SHP77 treated with DMSO at 0.1 percent for 48 hours (cell line): ENCODE measurements at regions not wholly inside any gene's neighbourhood (a gene's known extent, or its start where the extent isn't known, plus 50 kb on each side); places are given as distances from the start of the nearest gene placed in this dataset.

Experiments
- DNase-seq: peaks from one replicate; lab custom pipeline; 2025; lab: John Stamatoyannopoulos, UW

- DNase-seq = no peak
Measured at GRCh38 chr10:36700123-36700522, 425.3 kb upstream of the ANKRD30A start.

GRCh38 chr10:36692759-36693158 is 432.6 kb upstream of the ANKRD30A start:
- no peak for DNase-seq

GRCh38 chr10:36688717-36689116 is 436.7 kb upstream of the ANKRD30A start:
- no peak for DNase-seq

- no peak for DNase-seq
Measured at GRCh38 chr10:36683421-36683820, 442.0 kb upstream of the ANKRD30A start.

DNA sequence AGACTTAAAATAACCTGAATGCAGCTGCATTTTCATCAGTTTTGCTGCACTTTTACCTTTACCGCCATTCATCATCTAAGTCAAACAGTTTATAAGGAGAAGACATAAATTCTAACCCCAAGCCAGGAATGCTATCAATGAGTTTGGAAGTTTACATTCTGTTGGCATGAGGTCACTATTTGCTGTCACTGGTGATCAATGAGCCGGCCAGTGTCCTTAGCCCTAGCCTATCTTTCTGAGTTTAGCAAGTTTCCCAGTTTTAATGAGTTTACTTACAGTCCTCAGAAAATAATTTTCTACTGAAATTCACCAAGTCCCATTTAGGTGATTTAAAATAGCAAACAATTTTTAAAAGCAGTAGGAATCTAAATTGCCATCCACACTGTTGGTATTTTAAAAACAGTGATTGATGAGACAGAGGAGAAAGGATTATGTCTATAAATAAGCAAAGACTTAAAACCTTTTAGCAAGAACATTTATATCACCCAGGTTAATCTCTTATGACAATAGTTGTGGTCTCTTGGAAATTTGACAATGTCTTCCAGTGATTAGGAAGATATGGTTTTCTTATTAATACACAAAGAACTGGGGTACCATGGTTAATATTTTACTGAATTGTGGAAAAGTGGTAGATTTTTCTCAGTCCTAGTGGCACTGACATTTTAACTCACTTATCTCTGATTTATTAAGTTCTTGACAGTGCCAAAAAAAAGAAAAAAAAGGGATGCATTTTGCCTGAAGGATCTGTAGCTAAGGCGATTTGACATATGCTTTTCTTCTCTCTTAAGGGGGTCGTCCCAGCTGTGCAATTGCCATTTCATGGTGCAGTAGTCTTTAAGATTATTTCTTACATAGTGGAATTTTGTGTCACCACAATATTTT is 443.4 kb upstream of the ANKRD30A start:
- no peak for DNase-seq

- no peak for DNase-seq
Measured at GRCh38 chr10:36679554-36679953, 445.8 kb upstream of the ANKRD30A start.

- no peak for DNase-seq
Measured at GRCh38 chr10:36677431-36677768, 448.0 kb upstream of the ANKRD30A start.

GRCh38 chr10:36676756-36677430 is 448.5 kb upstream of the ANKRD30A start:
- DNase-seq = no peak

DNA sequence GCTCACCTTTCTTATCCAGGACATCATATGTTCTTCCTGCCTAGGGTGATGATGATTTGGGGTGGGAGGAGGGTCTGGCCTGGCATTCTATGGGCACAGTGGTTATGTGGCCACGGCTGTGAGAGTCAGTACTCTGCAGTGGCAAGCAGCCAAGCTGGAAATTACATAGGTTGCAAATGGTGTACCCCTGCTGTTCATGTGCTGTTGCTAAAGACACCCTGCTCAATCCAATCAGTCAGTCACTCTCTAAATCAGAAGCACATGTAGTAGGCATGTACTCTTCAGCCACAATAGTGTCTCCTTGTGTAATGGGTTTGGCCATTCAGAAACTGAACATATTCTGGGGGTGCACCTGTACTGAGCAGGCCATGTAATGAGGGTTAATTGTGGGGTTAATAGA is 449.1 kb upstream of the ANKRD30A start:
- no peak for DNase-seq

- no peak for DNase-seq
Measured at GRCh38 chr10:36675458-36675880, 449.9 kb upstream of the ANKRD30A start.

- DNase-seq = no peak
Measured at GRCh38 chr10:36671607-36672006, 453.8 kb upstream of the ANKRD30A start.

DNA sequence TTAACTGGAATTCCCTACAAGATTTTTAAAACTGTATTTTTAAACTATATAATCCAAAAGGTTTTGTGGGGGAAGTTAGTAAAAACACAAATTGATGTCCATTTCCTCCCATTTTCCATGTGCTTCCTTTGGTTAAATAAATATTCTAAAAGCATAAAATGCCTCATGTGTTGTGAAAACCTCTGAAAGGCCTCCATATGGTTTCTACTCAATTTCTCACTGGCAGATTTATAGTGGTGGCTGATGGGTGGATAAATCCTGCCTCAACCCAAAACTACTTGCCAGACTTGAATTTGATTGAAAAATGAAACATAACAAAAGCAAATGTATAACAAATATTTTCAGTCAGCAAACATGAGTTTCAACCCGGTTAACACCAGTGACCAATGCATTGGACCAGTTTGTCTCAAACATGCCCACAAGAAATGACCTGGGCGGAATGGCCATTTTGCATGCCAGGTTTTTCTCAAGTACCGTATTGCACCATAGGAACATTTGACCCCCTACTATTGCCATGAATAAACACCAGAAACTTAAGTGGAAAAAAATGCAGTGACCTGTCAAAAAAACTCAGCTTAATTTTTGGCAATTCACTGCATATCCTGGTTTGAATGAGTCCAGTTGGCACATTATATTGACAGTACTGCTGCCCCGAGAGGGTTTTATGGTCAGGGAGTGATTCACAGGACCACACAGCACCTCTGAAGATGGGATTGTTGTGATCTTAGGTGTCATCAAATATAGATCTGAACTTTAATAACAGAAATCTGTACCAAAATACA is 454.6 kb upstream of the ANKRD30A start:
- DNase-seq = no peak

DNA sequence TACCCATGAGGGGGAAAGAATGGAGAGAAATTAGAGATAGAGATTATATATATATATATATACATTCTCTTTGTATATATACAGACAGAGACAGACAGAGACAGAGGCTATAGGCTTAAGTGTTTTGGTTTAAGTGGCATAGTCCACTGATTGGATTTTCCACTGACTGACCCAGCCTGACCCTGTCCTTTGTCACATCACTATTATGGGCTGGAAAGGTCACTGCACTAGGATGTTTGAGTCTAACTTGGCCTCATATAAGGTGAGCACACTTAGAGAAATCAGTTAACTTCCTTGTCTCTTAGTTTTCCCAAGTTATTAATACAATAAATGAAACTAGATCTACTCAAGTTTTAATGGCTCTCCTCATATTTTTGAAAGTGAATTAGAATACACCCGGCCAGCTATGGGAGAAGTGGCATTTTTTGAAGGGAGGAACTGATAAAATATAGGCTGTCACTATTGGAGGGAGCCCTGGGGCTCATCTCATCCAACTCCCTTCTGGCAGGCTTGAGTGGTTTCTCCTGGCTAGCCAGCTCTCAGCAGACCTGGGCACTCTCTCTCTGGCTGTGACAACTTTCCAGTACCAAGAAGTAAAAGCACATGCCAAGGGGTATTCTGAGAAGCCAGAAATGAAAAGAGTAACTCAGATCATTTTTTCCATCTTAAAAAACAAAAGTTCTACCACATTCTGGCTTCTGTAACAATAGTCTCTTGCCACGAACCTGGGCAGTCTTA is 455.6 kb upstream of the ANKRD30A start:
- DNase-seq = no peak

- no peak for DNase-seq
Measured at GRCh38 chr10:36666451-36666850, 458.9 kb upstream of the ANKRD30A start.

DNA sequence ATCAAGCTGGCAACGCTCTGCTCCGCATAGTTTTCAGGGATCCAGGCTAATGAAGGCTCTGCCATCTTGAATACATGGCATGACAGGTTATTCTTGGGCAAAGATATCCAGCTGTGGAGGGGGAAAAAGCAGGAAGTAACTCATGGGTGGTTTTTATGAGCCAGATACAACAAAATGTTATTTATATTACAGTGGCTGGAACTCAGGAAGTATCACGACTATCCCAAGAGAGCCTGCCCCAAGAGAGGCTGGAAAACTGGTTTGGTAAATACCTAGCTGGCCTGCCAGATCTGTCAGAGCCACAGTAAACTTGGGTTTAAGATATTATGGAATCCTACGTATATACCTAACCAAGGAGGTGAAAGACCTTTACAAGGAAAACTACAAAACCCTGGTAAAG is 462.8 kb upstream of the ANKRD30A start:
- DNase-seq = no peak

GRCh38 chr10:36650274-36650673 is 475.1 kb upstream of the ANKRD30A start:
- DNase-seq = no peak

- no peak for DNase-seq
Measured at GRCh38 chr10:36647540-36647939, 477.9 kb upstream of the ANKRD30A start.

- no peak for DNase-seq
Measured at GRCh38 chr10:36640626-36641025, 484.8 kb upstream of the ANKRD30A start.

- no peak for DNase-seq
Measured at GRCh38 chr10:36638462-36639155, 486.8 kb upstream of the ANKRD30A start.

DNA sequence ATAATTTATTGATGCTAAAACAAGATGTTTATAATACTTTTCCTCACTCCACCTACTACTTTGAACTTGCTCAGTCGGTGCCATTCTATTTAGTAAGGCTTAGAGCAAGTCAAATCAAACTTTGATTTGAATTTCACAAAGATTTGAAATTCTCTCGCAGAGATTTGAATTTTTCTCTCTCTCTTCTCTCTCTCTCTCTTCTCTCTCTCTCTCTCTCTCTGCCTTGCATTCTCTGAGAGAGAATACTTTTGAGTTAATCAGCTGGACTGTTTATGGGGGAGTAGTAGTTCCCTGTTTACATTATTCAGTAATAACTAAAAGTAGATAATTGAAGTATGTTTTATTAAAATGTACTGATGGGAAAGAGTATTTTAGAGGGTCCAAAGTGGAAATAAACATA is 488.5 kb upstream of the ANKRD30A start:
- no peak for DNase-seq

DNA sequence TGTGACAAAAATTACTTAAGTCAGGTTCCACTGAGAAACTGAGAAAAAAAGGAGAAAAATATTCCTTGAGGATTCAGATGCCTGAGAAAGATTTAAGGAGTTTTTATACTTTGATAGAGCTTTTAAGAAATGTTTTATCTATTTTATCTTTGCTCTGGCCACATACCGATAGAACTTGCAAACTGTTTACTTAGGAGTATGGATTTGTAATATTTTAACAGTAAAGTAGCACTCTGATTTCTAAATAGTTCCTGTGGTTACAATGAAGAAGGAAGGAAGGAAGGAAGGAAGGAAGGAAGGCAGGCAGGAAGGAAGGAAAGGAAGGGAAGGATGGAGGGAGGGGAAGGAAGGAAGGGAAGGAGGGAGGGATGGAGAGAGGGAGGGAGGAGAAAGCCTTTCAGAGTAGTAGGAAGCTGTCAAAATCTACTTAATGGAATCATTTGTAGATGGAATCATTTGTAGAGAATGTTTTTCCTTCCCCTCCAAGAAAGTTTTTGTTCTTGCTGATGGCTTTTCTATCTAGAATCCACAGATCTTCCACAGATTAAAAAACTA is 489.0 kb upstream of the ANKRD30A start:
- DNase-seq = no peak
